Mucosa of stomach (tissue), 1 donor: ENCODE measurements at regions not wholly inside any gene's neighbourhood (a gene's known extent, or its start where the extent isn't known, plus 50 kb on each side); places are given as distances from the start of the nearest gene placed in this dataset.

Experiments used
- H3K27me3 ChIP-seq: one replicate; pipeline ENCODE4 v1.7.0; 2013; ENCODE audit warnings: mild to moderate bottlenecking, low read length; ENCODE audit not compliant: control insufficient read depth, insufficient read depth
- H3K36me3 ChIP-seq: one replicate; pipeline ENCODE4 v1.7.0; 2013; ENCODE audit warnings: low read length; ENCODE audit not compliant: control insufficient read depth, insufficient read depth
- H3K4me1 ChIP-seq: one replicate; pipeline ENCODE4 v1.7.0; 2013; ENCODE audit warnings: mild to moderate bottlenecking, low read length; ENCODE audit not compliant: control insufficient read depth, insufficient read depth
- H3K4me3 ChIP-seq: one replicate; pipeline ENCODE4 v1.7.0; 2013; ENCODE audit warnings: low read length
- H3K9ac ChIP-seq: one replicate; pipeline ENCODE4 v1.7.0; 2013; ENCODE audit warnings: mild to moderate bottlenecking, low read length, moderate library complexity
- H3K9me3 ChIP-seq: one replicate; pipeline ENCODE4 v1.7.0; 2013; ENCODE audit warnings: mild to moderate bottlenecking, low read length, moderate library complexity; ENCODE audit not compliant: control insufficient read depth
- donor health status: Pancreatic carcinoma.

GRCh38 chr17:27241346-27241946 lies 52.5 kb upstream of the WSB1 start:
- Histone ChIP-seq H3K36me3 (no peaks in the 10 kb centered on the region), H3K9ac (no peak overlapping the region), H3K4me3 (no peak overlapping the region), H3K27me3 (no peaks in the 10 kb centered on the region), H3K4me1 (peaks cover 30% of the 10 kb centered on the region), H3K9me3 (no peaks in the 10 kb centered on the region)

GRCh38 chr17:27242951-27243350 lies 51.0 kb upstream of the WSB1 start:
- peaks cover 35% of the 10 kb centered on the region for H3K4me1 ChIP-seq
- no peaks in the 10 kb centered on the region for H3K36me3 ChIP-seq
- no peak overlapping the region for H3K4me3 ChIP-seq
- no peak overlapping the region for H3K9ac ChIP-seq
- no peaks in the 10 kb centered on the region for H3K27me3 ChIP-seq
- H3K9me3 ChIP-seq: no peaks in the 10 kb centered on the region

- Histone ChIP-seq H3K4me3 (no peak overlapping the region), H3K27me3 (no peaks in the 10 kb centered on the region), H3K36me3 (no peaks in the 10 kb centered on the region), H3K9me3 (no peaks in the 10 kb centered on the region), H3K9ac (peak overlapping the region; percentile 32), H3K4me1 (peaks cover 35% of the 10 kb centered on the region)
Observed at GRCh38 chr17:27244011-27244410, 49.9 kb upstream of the WSB1 start.
